HCT116 (cell line): ENCODE measurements at regions not wholly inside any gene's neighbourhood (a gene's known extent, or its start where the extent isn't known, plus 50 kb on each side); places are given as distances from the start of the nearest gene placed in this dataset.

ENCODE experiments used
- ATAC-seq: fragments of 200-7000 bp; cut with Tn5 transposase; 2 replicates; pipeline ENCODE4 v1.9.1; 2020; ENCODE audit warnings: mild to moderate bottlenecking, moderate library complexity
- BruUV-seq: library from RNA; stranded (reverse); fragments of 400-500 nt; replicated peaks from 2 replicates; lab custom pipeline; 2021; lab: Mats Ljungman, UMichigan
- CTCF ChIA-PET: fragments of 300-600 bp; sonication (Branson Sonifier 250); formaldehyde crosslinking; loops from one replicate; lab custom pipeline; 2021; ENCODE audit warnings: antibody characterized with exemption; lab: Charles Lee
- POLR2A ChIA-PET: fragments of 300-600, 350-600 bp; sonication (Branson Sonifier 250); formaldehyde crosslinking; loops from one replicate; lab custom pipeline; 2021; ENCODE audit warnings: antibody characterized with exemption; lab: Charles Lee
- RAD21 ChIA-PET, 2 experiments: fragments of 300-600 bp; sonication (Branson Sonifier 250); formaldehyde crosslinking; loops; one replicate each; lab custom pipeline; 2023; ENCODE audit warnings: low total read pairs in 2 of 2; ENCODE audit not compliant: uncharacterized antibody in 2 of 2, unreplicated experiment in 2 of 2, low non-redundant PET in 1 of 2; lab: Charles Lee
- DNase-seq: peaks from one replicate; pipeline ENCODE4 v3.0.0-alpha.2; 2010; ENCODE audit warnings: low read depth, low spot score
- H2AFZ ChIP-seq: fragments of 200-600 bp; shearing (Covaris generic), sonication (generic); 2 replicates; pipeline ENCODE4 v1.6.1; 2017; ENCODE audit warnings: low read depth, mixed run types, mixed read lengths, antibody characterized with exemption, low read length; ENCODE audit not compliant: poor library complexity, severe bottlenecking
- H3K27ac ChIP-seq: 2 replicates; pipeline ENCODE4 v1.5.1; 2012; ENCODE audit warnings: low read depth, low read length
- H3K27me3 ChIP-seq: fragments of 200-600 bp; sonication (generic); 2 replicates; pipeline ENCODE4 v1.6.1; 2016; ENCODE audit warnings: mixed run types, low read length, mixed read lengths; ENCODE audit not compliant: insufficient read depth
- H3K36me3 ChIP-seq, 2 experiments: fragments of 200-500 bp in 1 of 2; fragments of 200-600 bp in 1 of 2; sonication (Bioruptor generic) in 1 of 2; sonication (generic) in 1 of 2; 2 replicates each; pipeline versions ENCODE4 v1.5.1 to v1.6.1; 2014 to 2016; ENCODE audit warnings: low read length in 2 of 2, inconsistent platforms in 1 of 2, mixed read lengths in 1 of 2, mixed run types in 1 of 2; ENCODE audit not compliant: insufficient read depth in 2 of 2, control insufficient read depth in 1 of 2
- H3K4me1 ChIP-seq, 2 experiments: fragments of 200-600 bp in 1 of 2; sonication (generic) in 1 of 2; 2 replicates each; pipeline versions ENCODE4 v1.5.1 to v1.6.1; 2012 to 2017; ENCODE audit warnings: low read length in 2 of 2, inconsistent platforms in 1 of 2, mild to moderate bottlenecking in 1 of 2, mixed read lengths in 1 of 2, mixed run types in 1 of 2, moderate library complexity in 1 of 2; ENCODE audit not compliant: insufficient read depth in 2 of 2, control insufficient read depth in 1 of 2
- H3K4me2 ChIP-seq: fragments of 200-600 bp; sonication (generic); 2 replicates; pipeline ENCODE4 v1.6.1; 2017; ENCODE audit warnings: mixed run types, low read length, mixed read lengths
- H3K4me3 ChIP-seq, 2 experiments: fragments of 200-600 bp in 1 of 2; sonication (generic) in 1 of 2; replicated peaks in 1 of 2; 2 replicates each; pipeline ENCODE4 v1.5.1; 2011 to 2016; ENCODE audit warnings: low read length in 2 of 2, control low read depth in 1 of 2, low read depth in 1 of 2, mild to moderate bottlenecking in 1 of 2, mixed read lengths in 1 of 2, mixed run types in 1 of 2
- H3K79me2 ChIP-seq: fragments of 200-600 bp; sonication (generic); 2 replicates; pipeline ENCODE4 v1.6.1; 2017; ENCODE audit warnings: mild to moderate bottlenecking, mixed run types, low read length, moderate library complexity, mixed read lengths; ENCODE audit not compliant: insufficient read depth
- H3K9ac ChIP-seq: fragments of 200-600 bp; sonication (generic); 2 replicates; pipeline ENCODE4 v1.6.1; 2016; ENCODE audit warnings: low read length, mixed read lengths
- H3K9me2 ChIP-seq: fragments of 200-600 bp; sonication (generic), shearing (Covaris generic); 2 replicates; pipeline ENCODE4 v1.6.1; 2017; ENCODE audit warnings: mixed run types, mild to moderate bottlenecking, moderate library complexity; ENCODE audit not compliant: insufficient read depth
- H3K9me3 ChIP-seq, 2 experiments: fragments of 200-500 bp in 1 of 2; fragments of 200-600 bp in 1 of 2; sonication (Bioruptor generic) in 1 of 2; sonication (generic) in 1 of 2; 2 replicates each; pipeline ENCODE4 v1.6.1; 2014 to 2017; ENCODE audit warnings: low read length in 2 of 2, mixed read lengths in 2 of 2, inconsistent platforms in 1 of 2, low read depth in 1 of 2, mild to moderate bottlenecking in 1 of 2, mixed run types in 1 of 2, moderate library complexity in 1 of 2; ENCODE audit not compliant: control insufficient read depth in 1 of 2, insufficient read depth in 1 of 2
- H4K20me1 ChIP-seq: fragments of 200-600 bp; sonication (generic), shearing (Covaris generic); 2 replicates; pipeline ENCODE4 v1.6.1; 2017; ENCODE audit warnings: mixed run types, mild to moderate bottlenecking, moderate library complexity; ENCODE audit not compliant: insufficient read depth
- ATF3 ChIP-seq: IDR thresholded peaks from 2 replicates; pipeline ENCODE4 v1.6.1; 2012
- CBX3 ChIP-seq: IDR thresholded peaks from 2 replicates; pipeline ENCODE4 v1.6.1; 2012; ENCODE audit warnings: low read depth
- CTCF ChIP-seq, 3 experiments: fragments of 200-600 bp in 1 of 3; sonication (generic) in 1 of 3; IDR thresholded peaks in 2 of 3; conservative IDR thresholded peaks in 1 of 3; 2 replicates each; pipeline ENCODE4 v1.5.1; 2012 to 2017; ENCODE audit warnings: low read depth in 2 of 3, low read length in 2 of 3, antibody characterized with exemption in 1 of 3, borderline replicate concordance in 1 of 3, control low read depth in 1 of 3, mild to moderate bottlenecking in 1 of 3, mixed read lengths in 1 of 3, mixed run types in 1 of 3, moderate library complexity in 1 of 3; ENCODE audit not compliant: insufficient read depth in 1 of 3
- EGR1 ChIP-seq: IDR thresholded peaks from 2 replicates; pipeline ENCODE4 v1.6.1; 2012; ENCODE audit warnings: low read depth
- ELF1 ChIP-seq: IDR thresholded peaks from 2 replicates; pipeline ENCODE4 v1.6.1; 2012; ENCODE audit warnings: low read depth, borderline replicate concordance
- JUND ChIP-seq: IDR thresholded peaks from 2 replicates; pipeline ENCODE4 v1.6.1; 2012
- POLR2AphosphoS5 ChIP-seq: IDR thresholded peaks from 2 replicates; pipeline ENCODE4 v1.6.1; 2011; ENCODE audit warnings: mild to moderate bottlenecking, low read depth, low read length, moderate library complexity
- REST ChIP-seq: IDR thresholded peaks from 2 replicates; pipeline ENCODE4 v1.6.1; 2012; ENCODE audit warnings: low read depth
- YY1 ChIP-seq: IDR thresholded peaks from 2 replicates; pipeline ENCODE4 v1.6.1; 2011; ENCODE audit warnings: low read length, low read depth, moderate library complexity, mild to moderate bottlenecking; ENCODE audit not compliant: insufficient replicate concordance; ENCODE audit errors: extremely low read depth
- ZFX ChIP-seq: fragments of 450-650 bp; IDR thresholded peaks from 2 replicates; pipeline ENCODE4 v1.6.1; 2017
- intact Hi-C: fragments of 100-400 bp; cut with micrococcal nuclease; formaldehyde crosslinking; loops from 2 replicates; pipeline ENCODE4 v1.10.0; 2022

- TF ChIP-seq ATF3 (no peak), POLR2AphosphoS5 (no peak), ZFX (no peak), JUND (no peak), REST (no peak), CBX3 (no peak), EGR1 (no peak)
- TF ChIP-seq, all 23 proteins: peak for 0
Measured at GRCh38 chr7:113796557-113796956, 122.3 kb downstream of the PPP1R3A start (continued).

- intact Hi-C loops = no loop called here
- Histone ChIP-seq H3K4me1 (no peaks in the 10 kb centered on the region), H3K36me3 (no peaks in the 10 kb centered on the region)
- RAD21 ChIA-PET = no interaction called here
- TF ChIP-seq JUND (no peak), CTCF (IDR thresholded peaks at IDR 0.05 in 2 of 3, conservative IDR thresholded peaks at IDR 0.05 in 1 of 3; ENCODE audit: borderline replicate concordance in 1 of 3, insufficient read depth in 1 of 3, low read depth in 2 of 3, low read length in 2 of 3) (no peak), ELF1 (no peak), YY1 (no peak), POLR2AphosphoS5 (no peak)
- TF ChIP-seq, all 23 proteins: peak for 0
- DNase-seq (no peak), ATAC-seq (no peak)
- no peak overlapping the region for H3K4me2 ChIP-seq
- CTCF ChIA-PET = no interaction called here
- POLR2A ChIA-PET = no interaction called here
- H3K9ac ChIP-seq = no peak overlapping the region
- no TSS peak for BruUV-seq
- peaks cover 4% of the 10 kb centered on the region; the same call in 1 of the 2 replicates for H3K9me2 ChIP-seq
- H3K27me3 ChIP-seq = no peaks in the 10 kb centered on the region
- H3K4me3 ChIP-seq = no peak overlapping the region
- H3K79me2 ChIP-seq = no peaks in the 10 kb centered on the region
- no peaks in the 10 kb centered on the region for H4K20me1 ChIP-seq
- H3K27ac ChIP-seq = no peak overlapping the region
- H2AFZ ChIP-seq = no peak overlapping the region
- H3K9me3 ChIP-seq = no peaks in the 10 kb centered on the region
Measured at GRCh38 chr7:113794573-113794972, 124.2 kb downstream of the PPP1R3A start.
